HG03432 (cell line): ENCODE measurements at regions not wholly inside any gene's neighbourhood (a gene's known extent, or its start where the extent isn't known, plus 50 kb on each side); places are given as distances from the start of the nearest gene placed in this dataset.
"Not testable (repeated sequence)": the region's sequence is repeated elsewhere in the genome, so short reads cannot be mapped to it uniquely, and the experiment has no call there.

Experiments used
- ATAC-seq: cut with Tn5 transposase; IDR thresholded peaks from one replicate; pipeline ENCODE4 v1.9.1; 2021; ENCODE audit warnings: mild to moderate bottlenecking, moderate library complexity; ENCODE audit not compliant: unreplicated experiment

- ATAC-seq, result no peak
These were observed 180.0 kb upstream of the CXCR4 start for GRCh38 chr2:136297994-136298393.

GRCh38 chr2:136297312-136297711 lies 179.4 kb upstream of the CXCR4 start:
- no peak for ATAC-seq

GRCh38 chr2:136295168-136295567 lies 177.2 kb upstream of the CXCR4 start:
- ATAC-seq, result no peak

GRCh38 chr2:136291871-136292270 lies 173.9 kb upstream of the CXCR4 start:
- ATAC-seq, result no peak

GRCh38 chr2:136290326-136290725 lies 172.4 kb upstream of the CXCR4 start:
- ATAC-seq, result no peak

- no peak for ATAC-seq
These were observed 170.3 kb upstream of the CXCR4 start for GRCh38 chr2:136288249-136288648.

GRCh38 chr2:136286423-136286822 lies 168.5 kb upstream of the CXCR4 start:
- ATAC-seq, result no peak

GRCh38 chr2:136284226-136285119 lies 166.5 kb upstream of the CXCR4 start:
- ATAC-seq, result peak; percentile 48

- ATAC-seq, result no peak
These were observed 164.3 kb upstream of the CXCR4 start for GRCh38 chr2:136282251-136282650.

GRCh38 chr2:136281281-136282114 lies 163.5 kb upstream of the CXCR4 start:
- peak; percentile 40 for ATAC-seq

GRCh38 chr2:136266346-136266745 lies 148.4 kb upstream of the CXCR4 start:
- ATAC-seq, result not testable (repeated sequence)

GRCh38 chr2:136259551-136259950 lies 141.6 kb upstream of the CXCR4 start:
- ATAC-seq, result no peak

GRCh38 chr2:136257893-136258292 lies 139.9 kb upstream of the CXCR4 start:
- no peak for ATAC-seq

GRCh38 chr2:136255648-136256461 lies 137.9 kb upstream of the CXCR4 start:
- ATAC-seq, result peak; percentile 43

- no peak for ATAC-seq
These were observed 137.2 kb upstream of the CXCR4 start for GRCh38 chr2:136255127-136255526.

- peak; percentile 53 for ATAC-seq
These were observed 136.7 kb upstream of the CXCR4 start for GRCh38 chr2:136254681-136255080.

- no peak for ATAC-seq
These were observed 135.5 kb upstream of the CXCR4 start for GRCh38 chr2:136253288-136254004.

GRCh38 chr2:136251885-136252585 lies 134.1 kb upstream of the CXCR4 start:
- ATAC-seq, result no peak

- ATAC-seq, result no peak
These were observed 133.4 kb upstream of the CXCR4 start for GRCh38 chr2:136251197-136251884.
